Trophoblast cell (in vitro differentiated cells and primary cell): ENCODE measurements at regions not wholly inside any gene's neighbourhood (a gene's known extent, or its start where the extent isn't known, plus 50 kb on each side); places are given as distances from the start of the nearest gene placed in this dataset.

Experiments
- DNase-seq, 2 donors: peaks; one replicate each; pipeline ENCODE4 v3.0.0-alpha.2; 2016
- H2AFZ ChIP-seq: 2 replicates; pipeline ENCODE4 v1.6.1; 2013; ENCODE audit warnings: low read length, moderate library complexity, mild to moderate bottlenecking; ENCODE audit not compliant: insufficient read depth, poor library complexity
- H2AK5ac ChIP-seq: 2 replicates; pipeline ENCODE4 v1.6.1; 2013; ENCODE audit warnings: mild to moderate bottlenecking, low read length
- H2BK120ac ChIP-seq: 2 replicates; pipeline ENCODE4 v1.6.1; 2013; ENCODE audit warnings: low read length, mild to moderate bottlenecking, moderate library complexity; ENCODE audit not compliant: insufficient read depth, poor library complexity
- H2BK12ac ChIP-seq: 2 replicates; pipeline ENCODE4 v1.6.1; 2013; ENCODE audit warnings: mild to moderate bottlenecking, low read length, moderate library complexity
- H2BK5ac ChIP-seq: 2 replicates; pipeline ENCODE4 v1.6.1; 2013; ENCODE audit warnings: low read length, low read depth, moderate library complexity, mild to moderate bottlenecking; ENCODE audit not compliant: poor library complexity
- H3K14ac ChIP-seq: 2 replicates; pipeline ENCODE4 v1.6.1; 2013; ENCODE audit warnings: mild to moderate bottlenecking, low read length
- H3K18ac ChIP-seq: 2 replicates; pipeline ENCODE4 v1.6.1; 2013; ENCODE audit warnings: mild to moderate bottlenecking, low read length
- H3K23ac ChIP-seq: 2 replicates; pipeline ENCODE4 v1.6.1; 2013; ENCODE audit warnings: low read length
- H3K27ac ChIP-seq: 2 replicates; pipeline ENCODE4 v1.5.1; 2013; ENCODE audit warnings: low read depth, mild to moderate bottlenecking, inconsistent platforms, low read length, moderate library complexity
- H3K27me3 ChIP-seq: 2 replicates; pipeline ENCODE4 v1.6.1; 2013; ENCODE audit warnings: inconsistent platforms, mild to moderate bottlenecking, low read length, moderate library complexity; ENCODE audit not compliant: insufficient read depth
- H3K36me3 ChIP-seq, 2 experiments: 1 replicate in 1 of 2; 2 replicates in 1 of 2; pipeline ENCODE4 v1.6.1; 2013; ENCODE audit warnings: low read length in 2 of 2, mild to moderate bottlenecking in 2 of 2, moderate library complexity in 1 of 2; ENCODE audit not compliant: insufficient read depth in 2 of 2, control insufficient read depth in 1 of 2
- H3K4ac ChIP-seq: 2 replicates; pipeline ENCODE4 v1.6.1; 2013; ENCODE audit warnings: low read depth, mild to moderate bottlenecking, low read length, moderate library complexity
- H3K4me1 ChIP-seq, 2 experiments: 1 replicate in 1 of 2; 2 replicates in 1 of 2; pipeline ENCODE4 v1.6.1; 2013; ENCODE audit warnings: low read length in 2 of 2, mild to moderate bottlenecking in 2 of 2, moderate library complexity in 1 of 2; ENCODE audit not compliant: insufficient read depth in 2 of 2, control insufficient read depth in 1 of 2
- H3K4me2 ChIP-seq: 2 replicates; pipeline ENCODE4 v1.6.1; 2013; ENCODE audit warnings: inconsistent platforms, mild to moderate bottlenecking, low read length, moderate library complexity
- H3K4me3 ChIP-seq: 2 replicates; pipeline ENCODE4 v1.5.1; 2013; ENCODE audit warnings: mild to moderate bottlenecking, low read depth, low read length, inconsistent platforms
- H3K79me1 ChIP-seq: one replicate; pipeline ENCODE4 v1.6.1; 2013; ENCODE audit warnings: low read length
- H3K79me2 ChIP-seq: 2 replicates; pipeline ENCODE4 v1.6.1; 2013; ENCODE audit warnings: low read length, mild to moderate bottlenecking; ENCODE audit not compliant: control insufficient read depth, insufficient read depth, poor library complexity
- H3K9ac ChIP-seq: 2 replicates; pipeline ENCODE4 v1.6.1; 2013; ENCODE audit warnings: mild to moderate bottlenecking, low read length
- H3K9me3 ChIP-seq: 2 replicates; pipeline ENCODE4 v1.6.1; 2013; ENCODE audit warnings: low read depth, mild to moderate bottlenecking, control low read depth, inconsistent platforms, low read length; ENCODE audit not compliant: insufficient read depth
- H4K12ac ChIP-seq: 2 replicates; pipeline ENCODE4 v1.6.1; 2013; ENCODE audit warnings: low read depth, mild to moderate bottlenecking, low read length, moderate library complexity
- H4K8ac ChIP-seq: 2 replicates; pipeline ENCODE4 v1.6.1; 2013; ENCODE audit warnings: low read depth, mild to moderate bottlenecking, low read length, moderate library complexity
- H4K91ac ChIP-seq: one replicate; pipeline ENCODE4 v1.6.1; 2013; ENCODE audit warnings: low read depth, mild to moderate bottlenecking, low read length, moderate library complexity
- WGBS: extraction: QIAGEN DNeasy Blood & Tissue Kit; methylation state at CpG from one replicate; pipeline ENCODE4 v1.1.7; 2013; ENCODE audit warnings: missing lambda C conversion rate; ENCODE audit not compliant: insufficient read length, insufficient coverage; ENCODE audit errors: extremely low coverage; 5-methylcytosine and 5-hydroxymethylcytosine counted together

GRCh38 chr4:174396599-174397110, 112.9 kb downstream of the CEP44 start:
- H3K27me3 ChIP-seq = no peaks in the 10 kb centered on the region
- no peak overlapping the region for H2BK5ac ChIP-seq
- no peak overlapping the region for H2AFZ ChIP-seq
- H3K4me3 ChIP-seq = no peak overlapping the region
- no CpG with 5 or more reads among the region's 5 CpGs for WGBS
- no peak overlapping the region for H3K14ac ChIP-seq
- H3K79me2 ChIP-seq = no peaks in the 10 kb centered on the region
- no peak overlapping the region for H4K8ac ChIP-seq
- H2AK5ac ChIP-seq = no peak overlapping the region
- H3K18ac ChIP-seq = no peak overlapping the region
- no peak overlapping the region for H4K12ac ChIP-seq
- no peak overlapping the region for H2BK12ac ChIP-seq
- no peaks in the 10 kb centered on the region for H3K36me3 ChIP-seq
- no peak overlapping the region for H3K23ac ChIP-seq
- no peak overlapping the region for H2BK120ac ChIP-seq
- no peak overlapping the region for H3K27ac ChIP-seq
- H3K4me1 ChIP-seq = peaks cover 6 to 7% of the 10 kb centered on the region in 2 experiments
- no peak overlapping the region for H3K4me2 ChIP-seq
- no peaks in the 10 kb centered on the region for H3K9me3 ChIP-seq
- no peak overlapping the region for H3K9ac ChIP-seq
- H3K4ac ChIP-seq = no peak overlapping the region
- H4K91ac ChIP-seq = no peak overlapping the region
- no peak for DNase-seq
- H3K79me1 ChIP-seq = peaks cover 5% of the 10 kb centered on the region

GRCh38 chr4:174394915-174395314, 111.2 kb downstream of the CEP44 start:
- Histone ChIP-seq H4K91ac (no peak overlapping the region), H3K9ac (no peak overlapping the region), H2AFZ (no peak overlapping the region), H3K27me3 (no peaks in the 10 kb centered on the region), H3K27ac (no peak overlapping the region), H2AK5ac (no peak overlapping the region), H3K4me1 (peaks cover 0 to 2% of the 10 kb centered on the region in 2 experiments), H4K8ac (no peak overlapping the region), H3K4me3 (no peak overlapping the region), H2BK120ac (no peak overlapping the region), H3K23ac (no peak overlapping the region), H2BK5ac (no peak overlapping the region), H3K4ac (no peak overlapping the region), H3K18ac (no peak overlapping the region), H3K79me1 (peaks cover 3% of the 10 kb centered on the region), H3K14ac (no peak overlapping the region), H3K4me2 (no peak overlapping the region), H3K79me2 (no peaks in the 10 kb centered on the region), H3K36me3 (no peaks in the 10 kb centered on the region), H2BK12ac (no peak overlapping the region), H4K12ac (no peak overlapping the region), H3K9me3 (no peaks in the 10 kb centered on the region)
- no CpG with 5 or more reads among the region's 2 CpGs for WGBS
- DNase-seq = no peak

- Histone ChIP-seq H3K27me3 (no peaks in the 10 kb centered on the region), H4K12ac (no peak overlapping the region), H3K9ac (no peak overlapping the region), H3K4me1 (peaks cover 0 to 2% of the 10 kb centered on the region in 2 experiments), H3K4ac (no peak overlapping the region), H3K23ac (no peak overlapping the region), H3K4me3 (no peak overlapping the region), H2AK5ac (no peak overlapping the region), H4K8ac (no peak overlapping the region), H3K14ac (no peak overlapping the region), H3K18ac (no peak overlapping the region), H3K79me1 (peaks cover 2% of the 10 kb centered on the region), H2BK120ac (no peak overlapping the region), H3K27ac (no peak overlapping the region), H3K9me3 (no peaks in the 10 kb centered on the region), H2BK12ac (no peak overlapping the region), H2BK5ac (no peak overlapping the region), H3K36me3 (no peaks in the 10 kb centered on the region), H2AFZ (no peak overlapping the region), H3K79me2 (no peaks in the 10 kb centered on the region), H3K4me2 (no peak overlapping the region), H4K91ac (no peak overlapping the region)
- no CpG with 5 or more reads among the region's 1 CpG for WGBS
- DNase-seq = no peak
These were observed 105.7 kb downstream of the CEP44 start for GRCh38 chr4:174389439-174389838.

- H3K36me3 ChIP-seq = no peaks in the 10 kb centered on the region
- H2BK120ac ChIP-seq = no peak overlapping the region
- peaks cover 4% of the 10 kb centered on the region for H3K79me1 ChIP-seq
- no peak overlapping the region for H3K27ac ChIP-seq
- no peak overlapping the region for H4K91ac ChIP-seq
- H3K23ac ChIP-seq = no peak overlapping the region
- no peak overlapping the region for H2AK5ac ChIP-seq
- no peak overlapping the region for H3K4ac ChIP-seq
- H3K4me2 ChIP-seq = no peak overlapping the region
- H3K79me2 ChIP-seq = no peaks in the 10 kb centered on the region
- H3K14ac ChIP-seq = no peak overlapping the region
- H4K12ac ChIP-seq = no peak overlapping the region
- no peaks in the 10 kb centered on the region for H3K27me3 ChIP-seq
- no peak overlapping the region for H3K4me3 ChIP-seq
- H3K9ac ChIP-seq = no peak overlapping the region
- H3K9me3 ChIP-seq = no peaks in the 10 kb centered on the region
- H4K8ac ChIP-seq = no peak overlapping the region
- no peak overlapping the region for H2AFZ ChIP-seq
- H3K18ac ChIP-seq = no peak overlapping the region
- H2BK12ac ChIP-seq = no peak overlapping the region
- peaks cover 3 to 4% of the 10 kb centered on the region in 2 experiments for H3K4me1 ChIP-seq
- no peak overlapping the region for H2BK5ac ChIP-seq
- no peak for DNase-seq
These were observed 104.9 kb downstream of the CEP44 start for GRCh38 chr4:174388461-174389145.
